ENCODE measurements at regions not wholly inside any gene's neighbourhood (a gene's known extent, or its start where the extent isn't known, plus 50 kb on each side); places are given as distances from the start of the nearest gene placed in this dataset.

DNA sequence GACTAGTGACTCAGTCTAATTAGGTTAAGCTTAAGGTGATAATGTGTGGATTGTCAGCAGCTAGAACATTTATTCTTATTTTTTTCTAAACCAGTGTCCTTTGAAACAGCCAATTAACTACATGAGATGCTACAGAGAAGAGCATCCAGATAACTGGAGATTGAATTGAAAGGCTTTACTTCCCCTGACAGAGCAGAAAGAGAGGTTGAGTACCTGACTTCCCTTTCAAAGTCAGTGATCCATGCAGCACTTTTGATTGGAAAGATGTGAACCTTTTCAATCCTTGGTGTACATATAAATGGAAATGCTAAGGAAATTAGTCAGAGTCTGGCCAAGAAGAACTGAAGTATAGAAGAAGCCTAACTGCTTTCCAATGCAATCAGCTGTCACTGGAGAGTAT is 653.8 kb downstream of the CDH8 start:
- H3K9me3 ChIP-seq: no peaks in the 10 kb centered on the region
- H3K36me3 ChIP-seq: no peaks in the 10 kb centered on the region
- no peaks in the 10 kb centered on the region for H3K4me1 ChIP-seq
- H3K27me3 ChIP-seq: no peaks in the 10 kb centered on the region
- H3K27ac ChIP-seq: no peak overlapping the region
- no peak overlapping the region for H3K4me3 ChIP-seq (replicated peaks in 1 of 3)
- intact Hi-C loops (cut with DNase I): no loop called here
- TF ChIP-seq, protein P1, sequence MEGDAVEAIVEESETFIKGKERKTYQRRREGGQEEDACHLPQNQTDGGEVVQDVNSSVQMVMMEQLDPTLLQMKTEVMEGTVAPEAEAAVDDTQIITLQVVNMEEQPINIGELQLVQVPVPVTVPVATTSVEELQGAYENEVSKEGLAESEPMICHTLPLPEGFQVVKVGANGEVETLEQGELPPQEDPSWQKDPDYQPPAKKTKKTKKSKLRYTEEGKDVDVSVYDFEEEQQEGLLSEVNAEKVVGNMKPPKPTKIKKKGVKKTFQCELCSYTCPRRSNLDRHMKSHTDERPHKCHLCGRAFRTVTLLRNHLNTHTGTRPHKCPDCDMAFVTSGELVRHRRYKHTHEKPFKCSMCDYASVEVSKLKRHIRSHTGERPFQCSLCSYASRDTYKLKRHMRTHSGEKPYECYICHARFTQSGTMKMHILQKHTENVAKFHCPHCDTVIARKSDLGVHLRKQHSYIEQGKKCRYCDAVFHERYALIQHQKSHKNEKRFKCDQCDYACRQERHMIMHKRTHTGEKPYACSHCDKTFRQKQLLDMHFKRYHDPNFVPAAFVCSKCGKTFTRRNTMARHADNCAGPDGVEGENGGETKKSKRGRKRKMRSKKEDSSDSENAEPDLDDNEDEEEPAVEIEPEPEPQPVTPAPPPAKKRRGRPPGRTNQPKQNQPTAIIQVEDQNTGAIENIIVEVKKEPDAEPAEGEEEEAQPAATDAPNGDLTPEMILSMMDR (IDR thresholded peaks at IDR 0.05): no peak
- TF ChIP-seq POLR2A (IDR thresholded peaks at IDR 0.05): no peak
- no peak for DNase-seq

DNA sequence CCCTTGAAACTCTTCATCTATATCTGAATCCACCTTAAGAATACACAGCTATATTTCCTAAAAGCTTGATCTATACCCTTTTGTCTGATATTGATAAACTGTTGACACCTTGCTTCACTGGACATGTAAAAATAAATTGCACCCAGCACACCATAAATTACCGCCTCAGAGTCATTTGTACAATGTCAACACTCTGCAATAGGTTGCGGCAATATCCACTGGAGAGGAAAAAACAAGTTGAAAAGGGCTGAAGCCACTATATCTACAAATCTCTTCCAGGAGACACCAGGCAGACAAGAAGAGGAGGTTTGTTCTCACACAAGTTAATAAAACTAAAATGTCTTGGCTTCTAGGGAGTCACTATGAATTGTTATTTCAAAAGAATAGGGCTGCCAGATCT is 656.9 kb downstream of the CDH8 start:
- H3K4me3 ChIP-seq (replicated peaks in 1 of 3): no peak overlapping the region
- TF ChIP-seq POLR2A (IDR thresholded peaks at IDR 0.05): no peak
- TF ChIP-seq, protein P1 (IDR thresholded peaks at IDR 0.05): no peak
- H3K36me3 ChIP-seq: no peaks in the 10 kb centered on the region
- no peaks in the 10 kb centered on the region for H3K9me3 ChIP-seq
- no peak overlapping the region for H3K27ac ChIP-seq
- no peak for DNase-seq
- H3K27me3 ChIP-seq: no peaks in the 10 kb centered on the region
- H3K4me1 ChIP-seq: no peaks in the 10 kb centered on the region
- WGBS, 2 donors: 64 to 81% methylated on average over 2 of the region's 2 CpGs
- intact Hi-C loops (cut with DNase I): no loop called here

DNA sequence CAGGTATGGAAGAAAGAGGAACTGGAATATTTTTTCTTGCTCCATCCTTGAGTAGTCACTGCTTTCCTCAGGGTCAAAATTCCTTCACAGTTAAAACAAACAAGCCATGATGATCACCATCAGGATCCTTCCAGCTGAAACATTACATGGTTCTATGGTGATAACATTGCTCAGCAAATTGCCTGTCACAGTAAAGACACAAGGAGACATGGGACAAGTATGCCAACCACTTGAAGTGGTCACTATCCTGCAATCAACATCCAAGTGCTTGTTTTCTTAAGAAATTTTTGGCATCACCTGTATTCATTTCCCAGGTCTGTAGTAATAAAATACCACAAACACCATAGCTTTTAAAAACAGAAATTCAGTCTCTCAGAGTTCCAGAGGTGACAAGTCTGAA is 662.2 kb downstream of the CDH8 start:
- no peaks in the 10 kb centered on the region for H3K36me3 ChIP-seq
- no peak for DNase-seq
- intact Hi-C loops (cut with DNase I): no loop called here
- no peak overlapping the region for H3K27ac ChIP-seq
- no peak overlapping the region for H3K4me3 ChIP-seq (replicated peaks in 1 of 3)
- H3K27me3 ChIP-seq: no peaks in the 10 kb centered on the region
- H3K9me3 ChIP-seq: no peaks in the 10 kb centered on the region
- no peaks in the 10 kb centered on the region for H3K4me1 ChIP-seq
- no peak for TF ChIP-seq POLR2A (IDR thresholded peaks at IDR 0.05)
- TF ChIP-seq, protein P1 (IDR thresholded peaks at IDR 0.05): no peak

DNA sequence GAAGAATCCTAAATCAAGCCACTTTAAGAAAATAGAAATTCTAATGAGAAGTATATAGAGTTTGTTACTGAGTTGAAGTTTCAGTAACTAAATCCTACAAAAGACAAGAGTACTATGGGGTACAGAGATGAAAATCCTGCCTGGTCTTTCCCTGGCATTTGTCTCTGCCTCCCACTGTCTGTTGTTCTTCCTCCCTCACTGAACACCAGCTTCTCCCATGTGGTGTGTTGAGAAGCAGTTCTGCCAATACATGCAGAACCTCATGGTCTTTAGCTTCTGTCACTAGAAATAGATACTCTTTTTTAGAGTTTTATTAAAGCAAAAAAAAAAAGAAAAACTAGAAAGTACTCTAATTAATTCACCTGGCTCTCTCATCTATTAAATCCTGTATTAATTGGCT is 664.4 kb downstream of the CDH8 start:
- Histone ChIP-seq H3K4me3 (replicated peaks in 1 of 3) (no peak overlapping the region), H3K27me3 (no peaks in the 10 kb centered on the region), H3K36me3 (no peaks in the 10 kb centered on the region), H3K4me1 (no peaks in the 10 kb centered on the region), H3K9me3 (no peaks in the 10 kb centered on the region), H3K27ac (no peak overlapping the region)
- TF ChIP-seq, protein P1 (IDR thresholded peaks at IDR 0.05): no peak
- TF ChIP-seq POLR2A (IDR thresholded peaks at IDR 0.05): no peak
- intact Hi-C loops (cut with DNase I): no loop called here
- DNase-seq: no peak

DNA sequence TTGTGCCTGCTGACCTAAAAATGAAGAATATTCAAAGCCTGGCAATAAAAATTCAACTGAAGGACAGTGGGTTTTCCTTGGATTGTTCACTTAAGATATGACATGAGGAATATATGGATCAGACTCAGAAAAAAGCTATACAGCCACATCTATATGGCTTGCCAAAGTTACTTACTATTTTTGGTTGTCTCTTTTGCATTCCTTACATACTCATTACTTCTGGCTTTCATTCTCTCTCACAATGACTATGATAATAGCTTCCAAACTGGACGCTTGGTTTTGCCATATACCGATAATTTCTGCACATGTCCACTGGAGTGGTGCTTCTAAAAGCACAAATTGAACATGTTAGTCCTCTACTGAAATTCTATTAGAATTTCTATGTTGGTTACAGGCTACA is 664.9 kb downstream of the CDH8 start:
- DNase-seq: no peak
- Histone ChIP-seq H3K4me3 (replicated peaks in 1 of 3) (no peak overlapping the region), H3K36me3 (no peaks in the 10 kb centered on the region), H3K27me3 (no peaks in the 10 kb centered on the region), H3K9me3 (no peaks in the 10 kb centered on the region), H3K4me1 (no peaks in the 10 kb centered on the region), H3K27ac (no peak overlapping the region)
- TF ChIP-seq, protein P1 (IDR thresholded peaks at IDR 0.05): no peak
- no peak for TF ChIP-seq POLR2A (IDR thresholded peaks at IDR 0.05)
- WGBS, 2 donors: 90 to 91% methylated on average over 2 of the region's 2 CpGs
- intact Hi-C loops (cut with DNase I): no loop called here
